GM10266 (cell line): ENCODE measurements at regions not wholly inside any gene's neighbourhood (a gene's known extent, or its start where the extent isn't known, plus 50 kb on each side); places are given as distances from the start of the nearest gene placed in this dataset.

ENCODE experiments used
- DNase-seq: peaks from one replicate; pipeline ENCODE4 v3.0.0; 2012; ENCODE audit errors: extremely low spot score
- CTCF ChIP-seq: IDR thresholded peaks from 2 replicates; pipeline ENCODE4 v1.5.1; 2012; ENCODE audit warnings: mild to moderate bottlenecking, low read depth; ENCODE audit not compliant: control insufficient read depth, insufficient read depth; ENCODE audit errors: missing control alignments

- TF ChIP-seq CTCF, result no peak
- no peak for DNase-seq
Observed at GRCh38 chr6:119921491-119922010, 572.0 kb upstream of the MAN1A1 start.

- no peak for DNase-seq
- no peak for TF ChIP-seq CTCF
Observed at GRCh38 chr6:119917186-119917585, 567.6 kb upstream of the MAN1A1 start.

- no peak for TF ChIP-seq CTCF
- no peak for DNase-seq
Observed at GRCh38 chr6:119915971-119916370, 566.4 kb upstream of the MAN1A1 start.

GRCh38 chr6:119908157-119908556, 558.6 kb upstream of the MAN1A1 start:
- no peak for DNase-seq
- TF ChIP-seq CTCF, result no peak

- no peak for DNase-seq
- no peak for TF ChIP-seq CTCF
Observed at GRCh38 chr6:119902681-119903080, 553.1 kb upstream of the MAN1A1 start.

GRCh38 chr6:119896806-119897205, 547.2 kb upstream of the MAN1A1 start:
- no peak for DNase-seq
- no peak for TF ChIP-seq CTCF

- DNase-seq, result no peak
- TF ChIP-seq CTCF, result no peak
Observed at GRCh38 chr6:119895626-119896025, 546.1 kb upstream of the MAN1A1 start.

- DNase-seq, result no peak
- TF ChIP-seq CTCF, result no peak
Observed at GRCh38 chr6:119894811-119895210, 545.2 kb upstream of the MAN1A1 start.
